Activated naive CD8-positive, alpha-beta T cell treated with anti-CD3 and anti-CD28 coated beads for 36 hours (primary cell): ENCODE measurements at regions not wholly inside any gene's neighbourhood (a gene's known extent, or its start where the extent isn't known, plus 50 kb on each side); places are given as distances from the start of the nearest gene placed in this dataset.

Source experiments
- DNase-seq: peaks from one replicate; pipeline ENCODE4 v3.0.0; 2021
- H3K27ac Mint-ChIP-seq: one replicate; pipeline ENCODE4 v1.8.0; 2022; ENCODE audit warnings: mild to moderate bottlenecking, moderate library complexity, mixed read lengths
- H3K27me3 Mint-ChIP-seq: one replicate; pipeline ENCODE4 v1.8.0; 2022; ENCODE audit warnings: mild to moderate bottlenecking, mixed read lengths
- H3K36me3 Mint-ChIP-seq: one replicate; pipeline ENCODE4 v1.8.0; 2021; ENCODE audit warnings: mild to moderate bottlenecking, mixed read lengths
- H3K4me1 Mint-ChIP-seq: one replicate; pipeline ENCODE4 v1.8.0; 2021; ENCODE audit warnings: mixed read lengths
- H3K4me3 Mint-ChIP-seq: one replicate; pipeline ENCODE4 v1.8.0; 2022; ENCODE audit warnings: mild to moderate bottlenecking, moderate library complexity, mixed read lengths
- H3K9me3 Mint-ChIP-seq: one replicate; pipeline ENCODE4 v1.8.0; 2022; ENCODE audit warnings: mixed read lengths

GRCh38 chr2:104286841-104287240, 567.1 kb upstream of the POU3F3 start:
- peaks cover 1% of the 10 kb centered on the region for H3K9me3 Mint-ChIP-seq
- no peak for DNase-seq
- no peak overlapping the region for H3K27ac Mint-ChIP-seq
- H3K27me3 Mint-ChIP-seq = peaks cover 4% of the 10 kb centered on the region
- H3K36me3 Mint-ChIP-seq = no peaks in the 10 kb centered on the region
- no peaks in the 10 kb centered on the region for H3K4me1 Mint-ChIP-seq
- H3K4me3 Mint-ChIP-seq = no peak overlapping the region

GRCh38 chr2:104289651-104290565, 564.0 kb upstream of the POU3F3 start:
- no peaks in the 10 kb centered on the region for H3K4me1 Mint-ChIP-seq
- DNase-seq = no peak
- H3K27ac Mint-ChIP-seq = no peak overlapping the region
- peaks cover 3% of the 10 kb centered on the region for H3K9me3 Mint-ChIP-seq
- H3K36me3 Mint-ChIP-seq = no peaks in the 10 kb centered on the region
- H3K27me3 Mint-ChIP-seq = peaks cover 4% of the 10 kb centered on the region
- H3K4me3 Mint-ChIP-seq = no peak overlapping the region

- Mint-ChIP-seq H3K4me1 (no peaks in the 10 kb centered on the region), H3K27ac (no peak overlapping the region), H3K36me3 (no peaks in the 10 kb centered on the region), H3K27me3 (peaks cover 4% of the 10 kb centered on the region), H3K4me3 (no peak overlapping the region), H3K9me3 (peaks cover 3% of the 10 kb centered on the region)
- DNase-seq = no peak
Measured at GRCh38 chr2:104290566-104290891, 563.4 kb upstream of the POU3F3 start.

- H3K27ac Mint-ChIP-seq = no peak overlapping the region
- DNase-seq = no peak
- peaks cover 2% of the 10 kb centered on the region for H3K9me3 Mint-ChIP-seq
- peaks cover 3% of the 10 kb centered on the region for H3K27me3 Mint-ChIP-seq
- no peak overlapping the region for H3K4me3 Mint-ChIP-seq
- no peaks in the 10 kb centered on the region for H3K36me3 Mint-ChIP-seq
- no peaks in the 10 kb centered on the region for H3K4me1 Mint-ChIP-seq
Measured at GRCh38 chr2:104312684-104313083, 541.2 kb upstream of the POU3F3 start.

- H3K4me3 Mint-ChIP-seq = no peak overlapping the region
- no peaks in the 10 kb centered on the region for H3K36me3 Mint-ChIP-seq
- H3K4me1 Mint-ChIP-seq = no peaks in the 10 kb centered on the region
Measured at GRCh38 chr2:104318001-104318665, 535.8 kb upstream of the POU3F3 start.

GRCh38 chr2:104321116-104321795, 532.7 kb upstream of the POU3F3 start:
- Mint-ChIP-seq H3K27ac (no peak overlapping the region), H3K27me3 (peaks cover 38% of the 10 kb centered on the region), H3K9me3 (no peaks in the 10 kb centered on the region), H3K4me3 (no peak overlapping the region), H3K36me3 (no peaks in the 10 kb centered on the region), H3K4me1 (no peaks in the 10 kb centered on the region)
- no peak for DNase-seq

More at GRCh38 chr2:104318001-104318665, 535.8 kb upstream of the POU3F3 start:
- Mint-ChIP-seq H3K9me3 (no peaks in the 10 kb centered on the region), H3K27ac (no peak overlapping the region), H3K27me3 (peaks cover 27% of the 10 kb centered on the region)
- DNase-seq = no peak

GRCh38 chr2:104321796-104322349, 532.0 kb upstream of the POU3F3 start:
- Mint-ChIP-seq H3K27ac (no peak overlapping the region), H3K9me3 (no peaks in the 10 kb centered on the region), H3K4me1 (no peaks in the 10 kb centered on the region), H3K27me3 (peaks cover 36% of the 10 kb centered on the region), H3K4me3 (no peak overlapping the region), H3K36me3 (no peaks in the 10 kb centered on the region)
- DNase-seq = no peak

- no peaks in the 10 kb centered on the region for H3K27me3 Mint-ChIP-seq
- H3K27ac Mint-ChIP-seq = no peak overlapping the region
- no peak for DNase-seq
- H3K4me1 Mint-ChIP-seq = no peaks in the 10 kb centered on the region
- H3K36me3 Mint-ChIP-seq = no peaks in the 10 kb centered on the region
- H3K4me3 Mint-ChIP-seq = no peak overlapping the region
- no peaks in the 10 kb centered on the region for H3K9me3 Mint-ChIP-seq
Measured at GRCh38 chr2:104332731-104333130, 521.2 kb upstream of the POU3F3 start.

- no peaks in the 10 kb centered on the region for H3K9me3 Mint-ChIP-seq
- H3K27ac Mint-ChIP-seq = no peak overlapping the region
- DNase-seq = no peak
- H3K4me3 Mint-ChIP-seq = no peak overlapping the region
- no peaks in the 10 kb centered on the region for H3K27me3 Mint-ChIP-seq
- H3K36me3 Mint-ChIP-seq = no peaks in the 10 kb centered on the region
- no peaks in the 10 kb centered on the region for H3K4me1 Mint-ChIP-seq
Measured at GRCh38 chr2:104337869-104338268, 516.0 kb upstream of the POU3F3 start.

- H3K27me3 Mint-ChIP-seq = no peaks in the 10 kb centered on the region
- H3K36me3 Mint-ChIP-seq = no peaks in the 10 kb centered on the region
- no peak overlapping the region for H3K4me3 Mint-ChIP-seq
- DNase-seq = no peak
- no peak overlapping the region for H3K27ac Mint-ChIP-seq
- H3K9me3 Mint-ChIP-seq = no peaks in the 10 kb centered on the region
- H3K4me1 Mint-ChIP-seq = no peaks in the 10 kb centered on the region
Measured at GRCh38 chr2:104340162-104340561, 513.8 kb upstream of the POU3F3 start.

- no peaks in the 10 kb centered on the region for H3K4me1 Mint-ChIP-seq
- no peak overlapping the region for H3K27ac Mint-ChIP-seq
- no peak overlapping the region for H3K4me3 Mint-ChIP-seq
- no peaks in the 10 kb centered on the region for H3K9me3 Mint-ChIP-seq
- DNase-seq = no peak
- no peaks in the 10 kb centered on the region for H3K36me3 Mint-ChIP-seq
- H3K27me3 Mint-ChIP-seq = no peaks in the 10 kb centered on the region
Measured at GRCh38 chr2:104340879-104341828, 512.8 kb upstream of the POU3F3 start.

GRCh38 chr2:104344306-104344705, 509.6 kb upstream of the POU3F3 start:
- H3K36me3 Mint-ChIP-seq = no peaks in the 10 kb centered on the region
- H3K27me3 Mint-ChIP-seq = peaks cover 3% of the 10 kb centered on the region
- H3K27ac Mint-ChIP-seq = no peak overlapping the region
- no peak overlapping the region for H3K4me3 Mint-ChIP-seq
- H3K9me3 Mint-ChIP-seq = no peaks in the 10 kb centered on the region
- DNase-seq = no peak
- no peaks in the 10 kb centered on the region for H3K4me1 Mint-ChIP-seq

- Mint-ChIP-seq H3K27ac (no peak overlapping the region), H3K4me1 (no peaks in the 10 kb centered on the region)
Measured at GRCh38 chr2:104344985-104345384, 508.9 kb upstream of the POU3F3 start.

GRCh38 chr2:104358122-104358521, 495.8 kb upstream of the POU3F3 start:
- no peaks in the 10 kb centered on the region for H3K9me3 Mint-ChIP-seq
- H3K4me3 Mint-ChIP-seq = no peak overlapping the region
- H3K27ac Mint-ChIP-seq = no peak overlapping the region
- H3K4me1 Mint-ChIP-seq = no peaks in the 10 kb centered on the region
- no peaks in the 10 kb centered on the region for H3K27me3 Mint-ChIP-seq
- DNase-seq = no peak
- no peaks in the 10 kb centered on the region for H3K36me3 Mint-ChIP-seq

More at GRCh38 chr2:104344985-104345384, 508.9 kb upstream of the POU3F3 start:
- no peaks in the 10 kb centered on the region for H3K36me3 Mint-ChIP-seq
- H3K4me3 Mint-ChIP-seq = no peak overlapping the region
- no peaks in the 10 kb centered on the region for H3K9me3 Mint-ChIP-seq
- no peak for DNase-seq
- peaks cover 3% of the 10 kb centered on the region for H3K27me3 Mint-ChIP-seq
